ENCODE measurements at regions not wholly inside any gene's neighbourhood (a gene's known extent, or its start where the extent isn't known, plus 50 kb on each side); places are given as distances from the start of the nearest gene placed in this dataset.

DNA sequence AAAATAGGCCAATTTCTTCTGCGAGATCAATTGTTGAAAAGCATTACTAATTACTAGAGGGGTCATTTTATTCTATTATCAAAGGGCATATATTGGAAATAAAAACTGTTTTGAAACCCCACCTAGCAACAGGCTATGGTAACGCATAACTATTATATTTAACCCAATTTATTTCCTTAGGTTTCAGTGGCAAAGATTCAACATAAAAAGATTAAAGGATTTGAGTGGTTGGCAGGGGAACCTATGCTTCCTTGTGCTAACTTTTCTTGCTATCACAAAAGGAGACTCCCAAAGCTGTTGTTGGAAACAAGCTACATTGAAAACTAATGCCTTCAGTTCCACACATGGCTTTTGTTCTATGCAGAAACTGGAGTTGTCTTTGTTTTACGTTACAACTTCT, 166.9 kb upstream of the KLF3 start:
- TF ChIP-seq, protein P1, sequence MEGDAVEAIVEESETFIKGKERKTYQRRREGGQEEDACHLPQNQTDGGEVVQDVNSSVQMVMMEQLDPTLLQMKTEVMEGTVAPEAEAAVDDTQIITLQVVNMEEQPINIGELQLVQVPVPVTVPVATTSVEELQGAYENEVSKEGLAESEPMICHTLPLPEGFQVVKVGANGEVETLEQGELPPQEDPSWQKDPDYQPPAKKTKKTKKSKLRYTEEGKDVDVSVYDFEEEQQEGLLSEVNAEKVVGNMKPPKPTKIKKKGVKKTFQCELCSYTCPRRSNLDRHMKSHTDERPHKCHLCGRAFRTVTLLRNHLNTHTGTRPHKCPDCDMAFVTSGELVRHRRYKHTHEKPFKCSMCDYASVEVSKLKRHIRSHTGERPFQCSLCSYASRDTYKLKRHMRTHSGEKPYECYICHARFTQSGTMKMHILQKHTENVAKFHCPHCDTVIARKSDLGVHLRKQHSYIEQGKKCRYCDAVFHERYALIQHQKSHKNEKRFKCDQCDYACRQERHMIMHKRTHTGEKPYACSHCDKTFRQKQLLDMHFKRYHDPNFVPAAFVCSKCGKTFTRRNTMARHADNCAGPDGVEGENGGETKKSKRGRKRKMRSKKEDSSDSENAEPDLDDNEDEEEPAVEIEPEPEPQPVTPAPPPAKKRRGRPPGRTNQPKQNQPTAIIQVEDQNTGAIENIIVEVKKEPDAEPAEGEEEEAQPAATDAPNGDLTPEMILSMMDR (conservative IDR thresholded peaks at IDR 0.05; ENCODE audit: low read length) = no peak
- no peak for TF ChIP-seq EZH2phosphoT487 (IDR thresholded peaks at IDR 0.05; ENCODE audit: borderline replicate concordance, low read depth, low read length)

All from OCI-LY7 (cell line).